Activated B cell treated with CpG ODN at 0.5 μM for 24 hours (primary cell): ENCODE measurements at regions not wholly inside any gene's neighbourhood (a gene's known extent, or its start where the extent isn't known, plus 50 kb on each side); places are given as distances from the start of the nearest gene placed in this dataset.
"Not testable (repeated sequence)": the region's sequence is repeated elsewhere in the genome, so short reads cannot be mapped to it uniquely, and the experiment has no call there.

Experiments used
- ATAC-seq: fragments of 200-7000 bp; cut with Tn5 transposase; one replicate; pipeline ENCODE4 v1.10.0; 2021; ENCODE audit warnings: low read depth, mild to moderate bottlenecking, moderate library complexity
- CTCF ChIA-PET: fragments of 350-600 bp; sonication (Branson Sonifier 250); formaldehyde crosslinking; loops from one replicate; lab custom pipeline; 2021; ENCODE audit warnings: antibody characterized with exemption; lab: Charles Lee
- POLR2A ChIA-PET: fragments of 350-600 bp; sonication (Branson Sonifier 250); formaldehyde crosslinking; loops from one replicate; lab custom pipeline; 2021; ENCODE audit warnings: antibody characterized with exemption; lab: Charles Lee
- DNase-seq: peaks from one replicate; pipeline ENCODE4 v3.0.0; 2022
- H3K27ac Mint-ChIP-seq: one replicate; pipeline ENCODE4 v1.8.0; 2020; ENCODE audit warnings: mixed read lengths
- H3K27me3 Mint-ChIP-seq: one replicate; pipeline ENCODE4 v1.8.0; 2021; ENCODE audit warnings: mixed read lengths
- H3K36me3 Mint-ChIP-seq: one replicate; pipeline ENCODE4 v1.8.0; 2021; ENCODE audit warnings: low read depth, mixed read lengths
- H3K4me1 Mint-ChIP-seq: one replicate; pipeline ENCODE4 v1.8.0; 2021; ENCODE audit warnings: mixed read lengths
- H3K4me3 Mint-ChIP-seq: one replicate; pipeline ENCODE4 v1.8.0; 2020; ENCODE audit warnings: mild to moderate bottlenecking, mixed read lengths
- H3K9me3 Mint-ChIP-seq: one replicate; pipeline ENCODE4 v1.8.0; 2020; ENCODE audit warnings: mixed read lengths
- intact Hi-C: fragments of 100-400 bp; cut with micrococcal nuclease; formaldehyde crosslinking; loops from one replicate; pipeline ENCODE4 v1.15.1; 2024
- TF ChIP-seq, protein P1 (sequence below): fragments of 200-600 bp; IDR thresholded peaks from one replicate; pipeline ENCODE4 v1.8.0; 2022; ENCODE audit warnings: antibody characterized with exemption, mild to moderate bottlenecking

DNA sequence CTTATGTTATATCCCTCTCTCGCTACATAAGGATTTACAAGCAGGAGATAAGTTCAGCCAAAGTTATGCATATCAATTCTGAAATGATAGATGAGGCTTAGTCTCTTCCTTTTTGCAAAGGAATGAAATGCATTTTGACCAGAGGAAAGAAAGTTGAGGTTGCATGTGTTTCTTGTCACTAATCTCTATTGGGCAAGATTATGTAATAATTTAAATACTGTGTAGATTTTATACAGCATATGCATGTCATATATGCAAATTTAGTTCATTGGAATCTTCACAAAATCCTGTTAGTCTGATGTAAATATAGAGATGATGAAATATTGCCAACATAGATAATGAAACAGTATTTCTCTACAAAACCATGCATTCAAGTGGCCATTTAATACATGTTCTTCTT lies 858.7 kb upstream of the RAG2 start:
- DNase-seq (no peak), ATAC-seq (no peak)
- intact Hi-C loops = no loop called here
- no peaks in the 10 kb centered on the region for H3K27me3 Mint-ChIP-seq
- TF ChIP-seq, protein P1, sequence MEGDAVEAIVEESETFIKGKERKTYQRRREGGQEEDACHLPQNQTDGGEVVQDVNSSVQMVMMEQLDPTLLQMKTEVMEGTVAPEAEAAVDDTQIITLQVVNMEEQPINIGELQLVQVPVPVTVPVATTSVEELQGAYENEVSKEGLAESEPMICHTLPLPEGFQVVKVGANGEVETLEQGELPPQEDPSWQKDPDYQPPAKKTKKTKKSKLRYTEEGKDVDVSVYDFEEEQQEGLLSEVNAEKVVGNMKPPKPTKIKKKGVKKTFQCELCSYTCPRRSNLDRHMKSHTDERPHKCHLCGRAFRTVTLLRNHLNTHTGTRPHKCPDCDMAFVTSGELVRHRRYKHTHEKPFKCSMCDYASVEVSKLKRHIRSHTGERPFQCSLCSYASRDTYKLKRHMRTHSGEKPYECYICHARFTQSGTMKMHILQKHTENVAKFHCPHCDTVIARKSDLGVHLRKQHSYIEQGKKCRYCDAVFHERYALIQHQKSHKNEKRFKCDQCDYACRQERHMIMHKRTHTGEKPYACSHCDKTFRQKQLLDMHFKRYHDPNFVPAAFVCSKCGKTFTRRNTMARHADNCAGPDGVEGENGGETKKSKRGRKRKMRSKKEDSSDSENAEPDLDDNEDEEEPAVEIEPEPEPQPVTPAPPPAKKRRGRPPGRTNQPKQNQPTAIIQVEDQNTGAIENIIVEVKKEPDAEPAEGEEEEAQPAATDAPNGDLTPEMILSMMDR = no peak
- no peaks in the 10 kb centered on the region for H3K36me3 Mint-ChIP-seq
- H3K4me1 Mint-ChIP-seq = no peaks in the 10 kb centered on the region
- ChIA-PET POLR2A (no interaction called here), CTCF (no interaction called here)
- no peak overlapping the region for H3K27ac Mint-ChIP-seq
- H3K4me3 Mint-ChIP-seq = no peak overlapping the region
- H3K9me3 Mint-ChIP-seq = peaks cover 6% of the 10 kb centered on the region

DNA sequence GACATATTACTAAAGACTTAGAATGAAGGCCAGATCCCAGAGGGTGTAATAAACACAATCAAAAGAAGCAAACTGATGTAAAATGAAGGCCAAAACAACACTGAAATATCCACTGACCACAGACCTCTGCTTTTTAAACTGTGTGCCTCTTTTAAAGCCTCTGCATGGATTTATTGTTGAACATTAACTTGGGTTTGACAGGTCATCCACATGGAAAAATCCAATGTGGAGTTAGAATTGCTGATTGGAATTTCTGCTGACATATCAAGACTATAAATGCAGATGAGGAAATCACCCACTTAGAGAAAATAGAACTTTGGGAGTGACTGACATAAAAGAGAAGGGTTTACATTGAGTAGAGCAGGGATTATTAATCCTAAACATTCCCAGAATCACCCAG lies 853.9 kb upstream of the RAG2 start:
- Mint-ChIP-seq H3K27me3 (no peaks in the 10 kb centered on the region), H3K27ac (no peak overlapping the region), H3K9me3 (peaks cover 2% of the 10 kb centered on the region), H3K4me1 (no peaks in the 10 kb centered on the region), H3K36me3 (no peaks in the 10 kb centered on the region), H3K4me3 (no peak overlapping the region)
- ATAC-seq (no peak), DNase-seq (no peak)
- CTCF ChIA-PET = no interaction called here
- TF ChIP-seq, protein P1 = no peak
- intact Hi-C loops = no loop called here
- POLR2A ChIA-PET = no interaction called here

DNA sequence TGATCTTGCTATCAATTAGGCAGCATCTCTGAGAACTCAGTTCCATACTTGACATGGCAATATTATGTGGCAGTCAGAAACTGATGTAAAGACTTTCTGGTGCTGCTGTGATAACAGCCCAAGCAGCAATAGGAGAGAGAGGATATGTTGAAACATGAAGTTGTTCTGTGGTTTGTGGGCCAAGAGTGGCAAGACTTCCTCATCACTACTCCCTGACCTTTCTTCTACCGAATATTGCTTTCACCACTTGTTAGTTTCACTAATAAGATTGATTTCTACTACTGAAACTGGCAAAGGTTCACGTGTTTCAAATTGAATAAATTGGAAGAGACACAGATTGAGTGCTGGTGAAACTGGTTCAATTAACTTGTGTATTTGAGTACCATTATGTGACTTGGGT lies 852.6 kb upstream of the RAG2 start:
- Mint-ChIP-seq H3K4me3 (no peak overlapping the region), H3K36me3 (no peaks in the 10 kb centered on the region), H3K27ac (no peak overlapping the region), H3K27me3 (no peaks in the 10 kb centered on the region), H3K9me3 (peaks cover 2% of the 10 kb centered on the region), H3K4me1 (no peaks in the 10 kb centered on the region)
- no peak for DNase-seq
- POLR2A ChIA-PET = no interaction called here
- intact Hi-C loops = no loop called here
- no peak for ATAC-seq
- CTCF ChIA-PET = no interaction called here
- TF ChIP-seq, protein P1 = no peak

DNA sequence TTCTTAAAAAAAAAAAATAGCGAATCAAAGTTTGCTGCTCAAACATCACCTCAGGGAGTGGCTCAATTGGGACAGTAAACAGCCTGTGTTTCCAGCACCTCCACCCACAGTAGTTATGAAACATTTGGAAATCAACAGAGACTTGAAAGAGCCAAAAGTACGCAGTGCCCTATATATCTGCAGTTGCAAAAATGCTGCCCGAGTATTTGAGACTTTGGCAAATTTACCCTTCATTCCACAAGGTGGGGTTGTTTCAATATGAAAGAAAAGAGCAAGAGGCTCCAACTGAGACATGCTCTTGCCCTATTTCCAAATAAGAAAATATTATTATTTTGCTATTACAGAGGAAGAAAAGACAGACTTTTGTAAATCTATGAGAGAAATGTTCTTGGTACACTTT lies 851.1 kb upstream of the RAG2 start:
- Mint-ChIP-seq H3K36me3 (no peaks in the 10 kb centered on the region), H3K9me3 (peaks cover 2% of the 10 kb centered on the region), H3K4me1 (no peaks in the 10 kb centered on the region), H3K27me3 (no peaks in the 10 kb centered on the region), H3K4me3 (no peak overlapping the region), H3K27ac (no peak overlapping the region)
- DNase-seq (no peak), ATAC-seq (no peak)
- ChIA-PET CTCF (no interaction called here), POLR2A (no interaction called here)
- intact Hi-C loops = no loop called here
- TF ChIP-seq, protein P1 = no peak

DNA sequence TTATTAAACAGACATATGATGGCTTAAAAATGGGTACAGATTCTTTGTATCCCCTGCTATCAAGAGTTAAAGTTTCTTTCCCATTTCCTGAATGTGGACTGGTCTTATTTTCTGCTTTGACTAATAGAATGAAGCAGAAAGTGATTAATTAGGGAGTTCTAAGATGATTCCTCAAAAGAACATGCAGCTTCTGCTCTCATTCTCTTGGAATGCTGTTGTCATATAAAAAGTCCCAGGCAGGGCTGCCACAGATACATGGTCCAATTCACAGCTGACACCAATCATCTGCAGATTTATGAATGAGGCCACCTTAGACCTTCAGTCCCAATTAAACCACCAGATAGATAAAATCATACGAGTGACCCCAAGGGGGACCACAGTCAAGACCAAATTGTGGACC lies 844.5 kb upstream of the RAG2 start:
- ATAC-seq (no peak), DNase-seq (no peak)
- POLR2A ChIA-PET = no interaction called here
- Mint-ChIP-seq H3K4me1 (no peaks in the 10 kb centered on the region), H3K9me3 (peaks cover 8% of the 10 kb centered on the region), H3K4me3 (no peak overlapping the region), H3K27ac (no peak overlapping the region), H3K36me3 (no peaks in the 10 kb centered on the region), H3K27me3 (no peaks in the 10 kb centered on the region)
- intact Hi-C loops = no loop called here
- TF ChIP-seq, protein P1 = no peak
- CTCF ChIA-PET = no interaction called here

GRCh38 chr11:37431633-37432230 lies 833.7 kb upstream of the RAG2 start:
- H3K9me3 Mint-ChIP-seq, POLR2A ChIA-PET, H3K27ac Mint-ChIP-seq, H3K27me3 Mint-ChIP-seq, ATAC-seq, DNase-seq, H3K4me3 Mint-ChIP-seq, H3K36me3 Mint-ChIP-seq, intact Hi-C loops, H3K4me1 Mint-ChIP-seq, CTCF ChIA-PET: not testable (repeated sequence)

GRCh38 chr11:37430966-37431632 lies 833.1 kb upstream of the RAG2 start:
- H3K4me1 Mint-ChIP-seq, H3K36me3 Mint-ChIP-seq, POLR2A ChIA-PET, H3K27me3 Mint-ChIP-seq, H3K27ac Mint-ChIP-seq, CTCF ChIA-PET, intact Hi-C loops, H3K4me3 Mint-ChIP-seq, DNase-seq, ATAC-seq, H3K9me3 Mint-ChIP-seq: not testable (repeated sequence)
